ENCODE measurements at regions not wholly inside any gene's neighbourhood (a gene's known extent, or its start where the extent isn't known, plus 50 kb on each side); places are given as distances from the start of the nearest gene placed in this dataset.
"Not testable (repeated sequence)": the region's sequence is repeated elsewhere in the genome, so short reads cannot be mapped to it uniquely, and the experiment has no call there.

DNA sequence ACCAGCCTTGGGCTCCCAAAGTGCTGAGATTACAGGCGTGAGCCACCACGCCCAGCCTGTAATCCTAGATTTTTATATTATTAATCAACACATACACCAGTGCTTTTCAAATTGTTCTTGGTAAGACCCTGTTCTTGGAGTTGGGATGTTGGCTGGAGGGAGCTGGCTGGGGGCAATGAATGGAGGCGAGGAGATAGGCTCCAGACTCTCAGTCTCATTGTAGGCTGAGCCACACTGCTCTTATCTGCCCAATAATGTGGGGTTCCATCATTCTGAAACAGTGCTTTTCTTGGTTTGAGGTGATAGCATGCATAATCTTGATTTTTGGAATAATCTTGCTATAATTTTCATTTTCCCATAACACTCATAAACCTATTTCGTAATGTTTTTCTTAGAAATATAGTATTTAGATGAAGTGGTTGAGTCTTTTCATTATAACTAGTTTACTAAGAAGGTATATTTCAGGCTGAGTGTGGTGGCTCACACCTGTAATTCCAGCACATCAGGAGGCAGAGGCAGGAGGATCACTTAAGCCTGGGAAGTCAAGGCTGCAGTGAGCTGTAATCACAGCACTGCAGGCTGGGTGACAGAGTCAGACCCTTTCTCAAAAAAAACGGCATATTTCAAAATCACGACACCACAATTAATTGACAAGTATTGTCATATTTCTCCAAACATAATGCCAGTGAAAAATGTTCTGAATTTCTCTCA, 65.1 kb upstream of the LYZL2 start:
- Mint-ChIP-seq H3K27me3 (ENCODE audit: unreplicated experiment) (peaks cover 8% of the 10 kb centered on the region), H3K4me3 (ENCODE audit: unreplicated experiment) (no peak overlapping the region), H3K27ac (ENCODE audit: unreplicated experiment) (no peak overlapping the region), H3K4me1 (ENCODE audit: low read depth, unreplicated experiment) (peaks cover 30% of the 10 kb centered on the region), H3K36me3 (ENCODE audit: unreplicated experiment) (peaks cover 5% of the 10 kb centered on the region), H3K9me3 (ENCODE audit: unreplicated experiment) (peaks cover 14% of the 10 kb centered on the region)
- DNase-seq: no peak
- TF ChIP-seq, protein P1, sequence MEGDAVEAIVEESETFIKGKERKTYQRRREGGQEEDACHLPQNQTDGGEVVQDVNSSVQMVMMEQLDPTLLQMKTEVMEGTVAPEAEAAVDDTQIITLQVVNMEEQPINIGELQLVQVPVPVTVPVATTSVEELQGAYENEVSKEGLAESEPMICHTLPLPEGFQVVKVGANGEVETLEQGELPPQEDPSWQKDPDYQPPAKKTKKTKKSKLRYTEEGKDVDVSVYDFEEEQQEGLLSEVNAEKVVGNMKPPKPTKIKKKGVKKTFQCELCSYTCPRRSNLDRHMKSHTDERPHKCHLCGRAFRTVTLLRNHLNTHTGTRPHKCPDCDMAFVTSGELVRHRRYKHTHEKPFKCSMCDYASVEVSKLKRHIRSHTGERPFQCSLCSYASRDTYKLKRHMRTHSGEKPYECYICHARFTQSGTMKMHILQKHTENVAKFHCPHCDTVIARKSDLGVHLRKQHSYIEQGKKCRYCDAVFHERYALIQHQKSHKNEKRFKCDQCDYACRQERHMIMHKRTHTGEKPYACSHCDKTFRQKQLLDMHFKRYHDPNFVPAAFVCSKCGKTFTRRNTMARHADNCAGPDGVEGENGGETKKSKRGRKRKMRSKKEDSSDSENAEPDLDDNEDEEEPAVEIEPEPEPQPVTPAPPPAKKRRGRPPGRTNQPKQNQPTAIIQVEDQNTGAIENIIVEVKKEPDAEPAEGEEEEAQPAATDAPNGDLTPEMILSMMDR (IDR thresholded peaks at IDR 0.05; ENCODE audit: partially characterized antibody, unreplicated experiment): no peak

- H3K27me3 Mint-ChIP-seq (ENCODE audit: unreplicated experiment): peaks cover 8% of the 10 kb centered on the region
- peak overlapping the region; percentile 98 for H3K27ac Mint-ChIP-seq (ENCODE audit: unreplicated experiment)
- TF ChIP-seq, protein P1 (IDR thresholded peaks at IDR 0.05; ENCODE audit: partially characterized antibody, unreplicated experiment): no peak
- peak overlapping the region; percentile 65 for H3K4me3 Mint-ChIP-seq (ENCODE audit: unreplicated experiment)
- DNase-seq: no peak
- peaks cover 5% of the 10 kb centered on the region for H3K36me3 Mint-ChIP-seq (ENCODE audit: unreplicated experiment)
- peaks cover 12% of the 10 kb centered on the region for H3K9me3 Mint-ChIP-seq (ENCODE audit: unreplicated experiment)
- H3K4me1 Mint-ChIP-seq (ENCODE audit: low read depth, unreplicated experiment): peaks cover 39% of the 10 kb centered on the region
These were observed 62.1 kb upstream of the LYZL2 start for GRCh38 chr10:30691639-30692015.

GRCh38 chr10:30690948-30691638, 61.5 kb upstream of the LYZL2 start:
- H3K4me1 Mint-ChIP-seq (ENCODE audit: low read depth, unreplicated experiment): peaks cover 39% of the 10 kb centered on the region
- peaks cover 12% of the 10 kb centered on the region for H3K9me3 Mint-ChIP-seq (ENCODE audit: unreplicated experiment)
- H3K27ac Mint-ChIP-seq (ENCODE audit: unreplicated experiment): peak overlapping the region; percentile 98
- H3K27me3 Mint-ChIP-seq (ENCODE audit: unreplicated experiment); H3K36me3 Mint-ChIP-seq (ENCODE audit: unreplicated experiment): not testable (repeated sequence)
- H3K4me3 Mint-ChIP-seq (ENCODE audit: unreplicated experiment): peak overlapping the region; percentile 43
- DNase-seq: peak; percentile 29

DNA sequence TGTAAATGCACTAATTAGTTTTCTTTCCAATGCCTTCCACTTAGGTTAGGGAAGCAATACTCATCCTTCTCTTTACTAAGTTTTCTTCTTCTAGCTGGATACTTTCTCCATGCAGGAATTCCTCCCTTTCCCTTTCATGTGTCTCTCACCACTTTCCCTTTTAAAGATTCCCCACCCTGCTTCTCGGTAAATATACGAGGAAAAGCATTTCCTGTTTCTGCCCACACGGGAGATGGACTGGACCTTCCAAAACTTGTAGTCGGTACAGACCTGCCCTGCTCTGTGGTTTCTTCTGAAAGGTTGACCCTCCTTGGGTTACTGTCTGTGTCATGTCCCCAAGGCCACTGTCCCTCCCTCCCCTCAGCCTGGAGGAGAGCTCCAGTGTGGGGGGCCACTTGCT, 58.9 kb upstream of the LYZL2 start:
- H3K36me3 Mint-ChIP-seq (ENCODE audit: unreplicated experiment): peaks cover 5% of the 10 kb centered on the region
- TF ChIP-seq, protein P1 (IDR thresholded peaks at IDR 0.05; ENCODE audit: partially characterized antibody, unreplicated experiment): no peak
- peaks cover 6% of the 10 kb centered on the region for H3K27me3 Mint-ChIP-seq (ENCODE audit: unreplicated experiment)
- no peak overlapping the region for H3K27ac Mint-ChIP-seq (ENCODE audit: unreplicated experiment)
- H3K9me3 Mint-ChIP-seq (ENCODE audit: unreplicated experiment): peaks cover 13% of the 10 kb centered on the region
- no peak overlapping the region for H3K4me3 Mint-ChIP-seq (ENCODE audit: unreplicated experiment)
- peaks cover 36% of the 10 kb centered on the region for H3K4me1 Mint-ChIP-seq (ENCODE audit: low read depth, unreplicated experiment)
- DNase-seq: no peak

GRCh38 chr10:30687698-30688213, 58.2 kb upstream of the LYZL2 start:
- Mint-ChIP-seq H3K4me1 (ENCODE audit: low read depth, unreplicated experiment) (peaks cover 30% of the 10 kb centered on the region), H3K36me3 (ENCODE audit: unreplicated experiment) (peaks cover 5% of the 10 kb centered on the region), H3K4me3 (ENCODE audit: unreplicated experiment) (no peak overlapping the region), H3K27me3 (ENCODE audit: unreplicated experiment) (peaks cover 6% of the 10 kb centered on the region), H3K27ac (ENCODE audit: unreplicated experiment) (no peak overlapping the region), H3K9me3 (ENCODE audit: unreplicated experiment) (peaks cover 13% of the 10 kb centered on the region)
- TF ChIP-seq, protein P1 (IDR thresholded peaks at IDR 0.05; ENCODE audit: partially characterized antibody, unreplicated experiment): peak; percentile 95
- peak; percentile 96 for DNase-seq
